H9 (cell line): ENCODE measurements at regions not wholly inside any gene's neighbourhood (a gene's known extent, or its start where the extent isn't known, plus 50 kb on each side); places are given as distances from the start of the nearest gene placed in this dataset.

ENCODE experiments used
- DNase-seq: peaks from one replicate; pipeline ENCODE4 v3.0.0-alpha.2; 2017
- H2AFZ ChIP-seq: one replicate; pipeline ENCODE4 v1.6.1; 2013; ENCODE audit warnings: mild to moderate bottlenecking, low read length, control low read depth, moderate library complexity
- H2AK5ac ChIP-seq: 2 replicates; pipeline ENCODE4 v1.6.1; 2013; ENCODE audit warnings: low read length, control low read depth, mixed read lengths; ENCODE audit not compliant: insufficient read length
- H2BK120ac ChIP-seq: one replicate; pipeline ENCODE4 v1.6.1; 2013; ENCODE audit warnings: low read depth, mild to moderate bottlenecking, low read length, control low read depth, inconsistent platforms; ENCODE audit not compliant: poor library complexity, severe bottlenecking
- H2BK12ac ChIP-seq: 2 replicates; pipeline ENCODE4 v1.6.1; 2013; ENCODE audit warnings: low read length, control low read depth, mixed read lengths, low read depth; ENCODE audit not compliant: insufficient read length
- H2BK15ac ChIP-seq: 2 replicates; pipeline ENCODE4 v1.6.1; 2013; ENCODE audit warnings: low read depth, low read length, control low read depth
- H2BK20ac ChIP-seq: one replicate; pipeline ENCODE4 v1.6.1; 2013; ENCODE audit warnings: low read depth, mild to moderate bottlenecking, low read length, control low read depth, inconsistent platforms; ENCODE audit not compliant: poor library complexity, severe bottlenecking
- H2BK5ac ChIP-seq: 2 replicates; pipeline ENCODE4 v1.6.1; 2013; ENCODE audit warnings: low read length, control low read depth, mixed read lengths; ENCODE audit not compliant: insufficient read length
- H3K14ac ChIP-seq: 2 replicates; pipeline ENCODE4 v1.6.1; 2013; ENCODE audit warnings: low read length, control low read depth; ENCODE audit not compliant: insufficient read depth
- H3K18ac ChIP-seq: 2 replicates; pipeline ENCODE4 v1.6.1; 2013; ENCODE audit warnings: low read depth, mild to moderate bottlenecking, mixed read lengths, low read length, control low read depth; ENCODE audit not compliant: insufficient read length
- H3K23ac ChIP-seq: 2 replicates; pipeline ENCODE4 v1.6.1; 2013; ENCODE audit warnings: low read length, control low read depth, mixed read lengths, low read depth; ENCODE audit not compliant: insufficient read length
- H3K23me2 ChIP-seq: 2 replicates; pipeline ENCODE4 v1.6.1; 2013; ENCODE audit warnings: low read depth, mild to moderate bottlenecking, mixed read lengths, low read length, control low read depth; ENCODE audit not compliant: insufficient read length, poor library complexity, severe bottlenecking
- H3K27ac ChIP-seq: 2 replicates; pipeline ENCODE4 v1.5.1; 2013; ENCODE audit warnings: low read length, control low read depth, mixed read lengths, low read depth; ENCODE audit not compliant: insufficient read length
- H3K27me3 ChIP-seq: 2 replicates; pipeline ENCODE4 v1.6.1; 2013; ENCODE audit warnings: low read length, control low read depth, inconsistent platforms; ENCODE audit not compliant: insufficient read depth
- H3K4ac ChIP-seq: 2 replicates; pipeline ENCODE4 v1.6.1; 2013; ENCODE audit warnings: low read depth, mild to moderate bottlenecking, control low read depth, inconsistent platforms, low read length, moderate library complexity
- H3K4me1 ChIP-seq: 2 replicates; pipeline ENCODE4 v1.6.1; 2013; ENCODE audit warnings: low read length, control low read depth, inconsistent platforms; ENCODE audit not compliant: insufficient read depth
- H3K4me2 ChIP-seq: 2 replicates; pipeline ENCODE4 v1.6.1; 2013; ENCODE audit warnings: low read length, control low read depth, mixed read lengths; ENCODE audit not compliant: insufficient read length, insufficient read depth
- H3K56ac ChIP-seq: 2 replicates; pipeline ENCODE4 v1.6.1; 2013; ENCODE audit warnings: low read depth, mild to moderate bottlenecking, mixed read lengths, low read length, control low read depth; ENCODE audit not compliant: insufficient read length
- H3K79me1 ChIP-seq: 2 replicates; pipeline ENCODE4 v1.6.1; 2013; ENCODE audit warnings: low read depth, mild to moderate bottlenecking, moderate library complexity, low read length, control low read depth, inconsistent platforms; ENCODE audit not compliant: insufficient read depth, poor library complexity, severe bottlenecking
- H3K79me2 ChIP-seq: 2 replicates; pipeline ENCODE4 v1.6.1; 2013; ENCODE audit warnings: low read length, control low read depth, inconsistent platforms; ENCODE audit not compliant: insufficient read depth
- H3K9ac ChIP-seq: 2 replicates; pipeline ENCODE4 v1.6.1; 2013; ENCODE audit warnings: low read length, control low read depth, mixed read lengths; ENCODE audit not compliant: insufficient read length; ENCODE audit errors: extremely low read depth
- H3K9me3 ChIP-seq: one replicate; pipeline ENCODE4 v1.6.1; 2013; ENCODE audit warnings: low read depth, low read length, inconsistent platforms; ENCODE audit not compliant: control insufficient read depth
- H3T11ph ChIP-seq: one replicate; pipeline ENCODE4 v1.6.1; 2013; ENCODE audit warnings: mild to moderate bottlenecking, low read length, control low read depth, inconsistent platforms
- H4K20me1 ChIP-seq: one replicate; pipeline ENCODE4 v1.6.1; 2013; ENCODE audit not compliant: control insufficient read depth, insufficient read length, insufficient read depth
- H4K5ac ChIP-seq: 2 replicates; pipeline ENCODE4 v1.6.1; 2013; ENCODE audit warnings: low read depth, mild to moderate bottlenecking, mixed read lengths, low read length, control low read depth; ENCODE audit not compliant: insufficient read length
- H4K8ac ChIP-seq: replicated peaks from 2 replicates; pipeline ENCODE4 v1.6.1; 2013; ENCODE audit warnings: low read length, control low read depth, mixed read lengths, low read depth; ENCODE audit not compliant: insufficient read length
- H4K91ac ChIP-seq: 2 replicates; pipeline ENCODE4 v1.6.1; 2013; ENCODE audit warnings: low read depth, mild to moderate bottlenecking, moderate library complexity, mixed read lengths, low read length, control low read depth; ENCODE audit not compliant: insufficient read length
- H3K27ac Mint-ChIP-seq, 3 experiments: 2 replicates in 2 of 3; 3 replicates in 1 of 3; pipeline ENCODE4 v1.8.0; 2020 to 2021; ENCODE audit warnings: mixed read lengths in 3 of 3, mild to moderate bottlenecking in 1 of 3, moderate library complexity in 1 of 3
- H3K27me3 Mint-ChIP-seq: 2 replicates; pipeline ENCODE4 v1.8.0; 2021; ENCODE audit warnings: low read depth, mild to moderate bottlenecking, moderate library complexity, mixed read lengths
- H3K36me3 Mint-ChIP-seq, 3 experiments: 2 replicates in 2 of 3; 3 replicates in 1 of 3; pipeline ENCODE4 v1.8.0; 2020 to 2021; ENCODE audit warnings: low read depth in 3 of 3, mixed read lengths in 3 of 3; ENCODE audit not compliant: insufficient read depth in 1 of 3
- H3K4me1 Mint-ChIP-seq, 2 experiments: 2 replicates each; pipeline ENCODE4 v1.8.0; 2020; ENCODE audit warnings: mixed read lengths in 2 of 2
- H3K4me3 Mint-ChIP-seq, 2 experiments: 2 replicates in 1 of 2; 3 replicates in 1 of 2; pipeline ENCODE4 v1.8.0; 2020 to 2021; ENCODE audit warnings: mild to moderate bottlenecking in 2 of 2, mixed read lengths in 2 of 2, moderate library complexity in 1 of 2
- H3K9me3 Mint-ChIP-seq, 2 experiments: 2 replicates in 1 of 2; 3 replicates in 1 of 2; pipeline ENCODE4 v1.8.0; 2020; ENCODE audit warnings: mild to moderate bottlenecking in 2 of 2, mixed read lengths in 2 of 2, moderate library complexity in 1 of 2
- CTCF ChIP-seq: fragments of 200-600 bp; sonication (generic); conservative IDR thresholded peaks from 3 replicates; pipeline ENCODE4 v1.8.0; 2021; ENCODE audit warnings: antibody characterized with exemption, mild to moderate bottlenecking
- WGBS: extraction: QIAGEN DNeasy Blood & Tissue Kit; methylation state at CpG from one replicate; pipeline ENCODE4 v1.1.7; 2013; ENCODE audit warnings: missing lambda C conversion rate, low lambda C conversion rate, mixed read lengths; ENCODE audit not compliant: insufficient read length; ENCODE audit errors: extremely low coverage; 5-methylcytosine and 5-hydroxymethylcytosine counted together

GRCh38 chr5:111962906-111963305, 205.9 kb upstream of the NREP start:
- H3K4me1 ChIP-seq: no peaks in the 10 kb centered on the region
- no peak overlapping the region for H3K4me3 Mint-ChIP-seq
- H2AK5ac ChIP-seq: no peak overlapping the region
- no peaks in the 10 kb centered on the region for H3K9me3 ChIP-seq
- H3K27ac ChIP-seq: no peak overlapping the region
- H3K79me2 ChIP-seq: no peaks in the 10 kb centered on the region
- H3K56ac ChIP-seq: no peak overlapping the region
- no peaks in the 10 kb centered on the region for H3K23me2 ChIP-seq
- no peak overlapping the region for H3K4me2 ChIP-seq
- H2BK15ac ChIP-seq: no peak overlapping the region
- no peaks in the 10 kb centered on the region for H3K4me1 Mint-ChIP-seq
- H2AFZ ChIP-seq: no peak overlapping the region
- H3K18ac ChIP-seq: no peak overlapping the region
- H3K4ac ChIP-seq: no peak overlapping the region
- no CpG with 5 or more reads among the region's 9 CpGs for WGBS
- H3K79me1 ChIP-seq: no peaks in the 10 kb centered on the region
- no peaks in the 10 kb centered on the region for H3K36me3 Mint-ChIP-seq
- H3K27me3 ChIP-seq: no peaks in the 10 kb centered on the region
- H3K14ac ChIP-seq: no peak overlapping the region
- no peak overlapping the region for H4K91ac ChIP-seq
- H4K5ac ChIP-seq: no peak overlapping the region
- H2BK20ac ChIP-seq: no peak overlapping the region
- H2BK12ac ChIP-seq: no peak overlapping the region
- no peak for DNase-seq
- H3K23ac ChIP-seq: no peak overlapping the region
- H4K20me1 ChIP-seq: no peaks in the 10 kb centered on the region
- H2BK5ac ChIP-seq: no peak overlapping the region
- no peak overlapping the region for H4K8ac ChIP-seq
- H3K27me3 Mint-ChIP-seq: no peaks in the 10 kb centered on the region
- no peak overlapping the region for H2BK120ac ChIP-seq
- H3K27ac Mint-ChIP-seq: no peak overlapping the region
- H3K9ac ChIP-seq: no peak overlapping the region
- no peak for TF ChIP-seq CTCF
- no peaks in the 10 kb centered on the region for H3K9me3 Mint-ChIP-seq
- H3T11ph ChIP-seq: no peak overlapping the region
